ENCODE measurements at regions not wholly inside any gene's neighbourhood (a gene's known extent, or its start where the extent isn't known, plus 50 kb on each side); places are given as distances from the start of the nearest gene placed in this dataset.

DNA sequence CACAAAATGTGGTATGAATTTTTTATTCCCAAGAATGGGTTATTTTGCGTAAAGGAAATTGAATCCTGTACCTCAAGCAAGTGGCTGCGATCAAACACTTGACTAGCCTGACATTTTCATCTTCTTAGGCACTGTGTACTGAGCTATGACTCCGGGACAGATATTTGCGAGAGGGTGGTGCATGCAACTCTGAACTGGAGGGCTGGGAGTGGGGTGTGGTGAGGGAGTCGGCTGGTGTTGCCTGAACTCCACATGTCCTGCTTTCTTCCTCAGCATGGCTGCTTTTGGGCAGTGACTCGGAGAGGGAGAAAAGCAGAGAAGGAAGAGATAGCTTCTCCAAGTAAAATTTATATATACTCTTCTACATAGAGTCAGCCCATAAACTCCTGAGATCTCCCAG is 68.5 kb upstream of the GATB start:
- no peak for DNase-seq

GRCh38 chr4:151824656-151825055 is 63.8 kb upstream of the GATB start:
- no peak for DNase-seq

DNA sequence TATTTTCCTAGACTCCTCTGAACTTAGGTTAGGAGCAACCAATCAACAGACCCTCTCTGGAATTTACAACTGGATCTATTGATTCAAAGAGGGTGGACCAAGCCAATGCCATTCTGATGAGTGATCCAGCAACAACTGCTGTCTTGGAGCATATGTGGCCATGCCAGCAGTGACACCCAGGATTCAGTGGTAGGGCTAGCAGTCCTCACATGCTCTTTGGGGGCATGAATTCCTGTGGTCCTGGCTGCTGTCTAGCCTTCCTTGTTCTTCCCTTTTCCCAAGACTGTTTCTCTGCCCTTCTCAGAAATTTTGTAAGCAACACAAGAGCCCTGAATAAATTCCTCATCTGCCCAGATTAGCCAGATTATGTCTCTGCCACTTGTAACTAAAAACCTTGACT is 61.5 kb upstream of the GATB start:
- DNase-seq: no peak

DNA sequence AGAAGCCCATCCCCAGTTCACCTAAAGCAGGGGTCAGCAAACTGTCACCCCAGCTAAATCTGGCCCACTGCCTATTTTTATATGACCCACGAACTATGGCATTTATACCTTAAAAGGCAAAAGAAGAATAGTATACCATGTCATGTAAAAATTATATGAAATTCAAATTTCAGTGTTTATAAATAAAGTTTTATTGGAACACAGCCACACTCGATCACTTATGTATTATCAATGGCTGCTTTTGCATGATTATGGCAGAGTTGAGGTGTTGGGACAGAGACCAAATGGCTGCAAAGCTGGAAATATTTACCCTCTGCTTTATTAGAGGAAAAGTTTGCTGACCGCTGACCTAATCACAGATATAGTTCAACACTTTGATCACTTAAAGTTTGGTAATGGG is 59.2 kb upstream of the GATB start:
- no peak for DNase-seq

DNA sequence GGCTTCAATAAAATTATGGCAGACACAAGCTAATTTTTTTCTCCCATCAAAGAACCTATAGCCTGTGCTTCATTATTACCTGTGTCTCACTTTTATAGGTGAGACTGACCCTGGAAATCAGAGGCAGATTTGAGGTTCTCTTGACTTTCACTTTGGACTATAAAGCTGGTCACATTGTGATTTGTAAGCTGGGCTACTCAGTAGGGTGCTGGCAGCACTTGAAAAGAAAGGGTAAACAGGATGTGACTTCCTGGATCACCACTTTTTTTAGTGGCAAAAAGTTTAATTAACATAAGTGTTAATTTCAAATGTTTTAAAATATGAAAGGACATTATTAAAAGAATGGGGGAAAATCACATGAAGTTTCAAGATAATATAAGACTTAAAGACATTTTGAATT is 50.6 kb upstream of the GATB start:
- DNase-seq: no peak

Measured in bone marrow (tissue), 2 donors.